Heart left ventricle (tissue), 16 donors: ENCODE measurements at regions not wholly inside any gene's neighbourhood (a gene's known extent, or its start where the extent isn't known, plus 50 kb on each side); places are given as distances from the start of the nearest gene placed in this dataset.

Experiments used
- ATAC-seq, 4 donors: fragments of 200-7000 bp; cut with Tn5 transposase; one replicate each; pipeline ENCODE4 v1.9.1; 2020 to 2022; ENCODE audit warnings: moderate library complexity in 4 of 4, mild to moderate bottlenecking in 3 of 4, moderate number of reproducible peaks in 1 of 4
- DNase-seq, 5 donors: peaks; one replicate each; pipeline ENCODE4 v3.0.0-alpha.2; 2020
- H3K27ac ChIP-seq, 12 donors: fragments of 200-600 bp; sonication (generic) in 4 of 12; one replicate each; pipeline versions ENCODE4 v1.5.0 to v1.8.0; 2016 to 2022; ENCODE audit warnings: mild to moderate bottlenecking in 2 of 12
- H3K27me3 ChIP-seq, 9 donors: fragments of 200-600 bp; sonication (generic) in 2 of 9; one replicate each; pipeline versions ENCODE4 v1.5.1 to v1.8.0; 2016 to 2022; ENCODE audit warnings: mild to moderate bottlenecking in 3 of 9
- H3K36me3 ChIP-seq, 9 donors: fragments of 200-600 bp; sonication (generic) in 2 of 9; one replicate each; pipeline versions ENCODE4 v1.5.0 to v1.8.0; 2018 to 2022; ENCODE audit warnings: mild to moderate bottlenecking in 2 of 9
- H3K4me1 ChIP-seq, 12 donors: fragments of 200-600 bp; sonication (generic) in 4 of 12; one replicate each; pipeline versions ENCODE4 v1.5.0 to v1.8.0; 2016 to 2022; ENCODE audit warnings: mild to moderate bottlenecking in 3 of 12
- H3K4me3 ChIP-seq, 12 donors: fragments of 200-600 bp; sonication (generic) in 4 of 12; one replicate each; pipeline versions ENCODE4 v1.5.0 to v1.8.0; 2017 to 2022; ENCODE audit warnings: mild to moderate bottlenecking in 9 of 12, moderate library complexity in 4 of 12
- H3K9me3 ChIP-seq, 12 donors: fragments of 200-600 bp; sonication (generic) in 4 of 12; one replicate each; pipeline versions ENCODE4 v1.5.0 to v1.8.0; 2016 to 2022; ENCODE audit warnings: mild to moderate bottlenecking in 1 of 12
- CTCF ChIP-seq, 12 donors: fragments of 200-600 bp; sonication (generic) in 4 of 12; IDR thresholded peaks; one replicate each; pipeline versions ENCODE4 v1.5.0 to v1.8.0; 2018 to 2022; ENCODE audit warnings: antibody characterized with exemption in 12 of 12, mild to moderate bottlenecking in 5 of 12
- POLR2A ChIP-seq, 2 donors: fragments of 450-650 bp; IDR thresholded peaks; one replicate each; pipeline ENCODE4 v1.6.1; 2017; ENCODE audit warnings: antibody characterized with exemption in 2 of 2, mild to moderate bottlenecking in 2 of 2, moderate library complexity in 2 of 2
- WGBS, 4 donors: extraction: QIAGEN DNeasy Blood & Tissue Kit in 2 of 4; methylation state at CpG; one replicate each; pipeline versions ENCODE4 v1.1.5 to v1.1.7; 2013 to 2018; 5-methylcytosine and 5-hydroxymethylcytosine counted together
- intact Hi-C, 10 donors: fragments of 100-400 bp; cut with DNase I; formaldehyde crosslinking; loops; one replicate each; pipeline versions ENCODE4 v1.11.1 to v1.14.2; 2022
- donor health status: ischemic (EF 13 %, LVEDD 7.1; RV severe dilation, severe dysfunction).
- donor health status: healthy with polysubstance abuse.
- donor health status: DM: no; HTN: yes; CAD: no.
- donor health status: DM: no; HTN: no; CAD: no.
- donor health status: ischemic (EF 25% LVEDD 6.9; RV normal size, moderate dysfunction).
- donor health status: ischemic (EF 25% LVEDD 5.7; RV mildly dilated, moderate dysfunction).
- donor health status: healthy.
- donor health status: DM: yes; HTN: yes; CAD: no.
- donor health status: ischemic (EF 35%, LVEDD 5.7; RV mildly dilated, moderate dysfunction).
- donor health status: nonischemic (EF 11% LVEDD 7.7; RV severe dilation, severe dysfunction).
- donor health status: DM: yes; HTN: yes; CAD: no.
- donor health status: PGD.
- donor health status: ischemic (EF 29% LVEDD 5.4; RV normal size, mild dysfunction).
- donor health status: nonischemic (EF 23%, LVEDD 6.1; RV moderate dilation, normal function).

GRCh38 chr2:137847443-137847842 is 116.8 kb upstream of the HNMT start:
- Histone ChIP-seq H3K27me3 (no peaks in the 10 kb centered on the region), H3K27ac (no peak overlapping the region), H3K4me3 (no peak overlapping the region), H3K36me3 (no peaks in the 10 kb centered on the region), H3K4me1 (no peaks in the 10 kb centered on the region), H3K9me3 (peaks cover 0 to 15% (median 3%) of the 10 kb centered on the region in 12 donors)
- TF ChIP-seq POLR2A (IDR thresholded peaks at IDR 0.05) (no peak), CTCF (IDR thresholded peaks at IDR 0.05) (no peak)
- intact Hi-C loops: no loop called here
- ATAC-seq (no peak), DNase-seq (no peak)

GRCh38 chr2:137857881-137858280 is 106.4 kb upstream of the HNMT start:
- Histone ChIP-seq H3K4me3 (no peak overlapping the region), H3K4me1 (no peaks in the 10 kb centered on the region), H3K9me3 (no peaks in the 10 kb centered on the region), H3K36me3 (no peaks in the 10 kb centered on the region), H3K27me3 (peaks cover 0 to 4% (median 0%) of the 10 kb centered on the region in 9 donors), H3K27ac (no peak overlapping the region)
- intact Hi-C loops: no loop called here
- TF ChIP-seq POLR2A (IDR thresholded peaks at IDR 0.05) (no peak), CTCF (IDR thresholded peaks at IDR 0.05) (no peak)
- no peak for DNase-seq
- ATAC-seq: no peak
- WGBS, 4 donors: 54 to 64% (median 59%) methylated on average over 3 of the region's 3 CpGs

- Histone ChIP-seq H3K27me3 (no peaks in the 10 kb centered on the region), H3K36me3 (no peaks in the 10 kb centered on the region), H3K27ac (no peak overlapping the region), H3K9me3 (no peaks in the 10 kb centered on the region), H3K4me3 (no peak overlapping the region), H3K4me1 (no peaks in the 10 kb centered on the region)
- WGBS, 4 donors: 77 to 83% (median 80%) methylated on average over 2 of the region's 2 CpGs
- TF ChIP-seq POLR2A (IDR thresholded peaks at IDR 0.05) (no peak), CTCF (IDR thresholded peaks at IDR 0.05) (no peak)
- DNase-seq: no peak
- intact Hi-C loops: no loop called here
- no peak for ATAC-seq
Observed at GRCh38 chr2:137862651-137863050, 101.6 kb upstream of the HNMT start.

DNA sequence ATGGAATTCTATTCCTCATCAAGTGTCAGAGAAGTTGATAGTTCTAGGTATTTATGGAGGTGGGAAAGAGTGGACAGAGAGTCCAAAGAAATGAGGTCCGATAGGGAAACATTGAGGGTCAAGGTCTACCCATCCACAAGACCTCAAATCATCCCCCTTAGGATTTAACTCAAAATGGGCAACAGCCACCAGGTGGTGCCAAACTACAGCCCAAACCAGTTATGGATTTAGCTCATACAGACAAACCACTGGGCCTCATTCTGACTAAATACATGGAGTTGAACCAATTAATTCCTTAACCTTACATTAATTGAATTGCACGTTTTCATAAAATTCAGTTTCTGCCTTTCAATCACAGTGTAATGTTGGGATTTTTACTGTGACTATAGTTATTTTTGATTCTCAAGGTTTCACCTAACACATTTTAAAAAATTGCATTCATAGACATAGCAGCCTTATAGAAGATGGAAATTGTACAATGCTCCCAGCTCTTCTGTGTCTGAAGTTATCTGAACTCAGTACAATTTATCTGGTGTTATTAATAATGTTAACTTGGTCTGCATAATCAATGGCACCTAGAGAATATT is 98.2 kb upstream of the HNMT start:
- H3K27me3 ChIP-seq: no peaks in the 10 kb centered on the region
- intact Hi-C loops: no loop called here
- no peak for DNase-seq
- ATAC-seq: no peak
- no peaks in the 10 kb centered on the region for H3K9me3 ChIP-seq
- TF ChIP-seq POLR2A (IDR thresholded peaks at IDR 0.05): no peak
- peak in 11 of 12 donors; percentile 19 to 56 (median 41) for TF ChIP-seq CTCF (IDR thresholded peaks at IDR 0.05)
- no peaks in the 10 kb centered on the region for H3K36me3 ChIP-seq
- H3K27ac ChIP-seq: no peak overlapping the region
- H3K4me3 ChIP-seq: no peak overlapping the region
- H3K4me1 ChIP-seq: no peaks in the 10 kb centered on the region
- WGBS, 4 donors: 14 to 17% (median 16%) methylated on average over 2 of the region's 2 CpGs
